AG08395 (cell line): ENCODE measurements at regions not wholly inside any gene's neighbourhood (a gene's known extent, or its start where the extent isn't known, plus 50 kb on each side); places are given as distances from the start of the nearest gene placed in this dataset.

Source experiments
- DNase-seq: peaks from one replicate; pipeline ENCODE4 v3.0.0; 2012; ENCODE audit warnings: mixed read lengths, low spot score

DNA sequence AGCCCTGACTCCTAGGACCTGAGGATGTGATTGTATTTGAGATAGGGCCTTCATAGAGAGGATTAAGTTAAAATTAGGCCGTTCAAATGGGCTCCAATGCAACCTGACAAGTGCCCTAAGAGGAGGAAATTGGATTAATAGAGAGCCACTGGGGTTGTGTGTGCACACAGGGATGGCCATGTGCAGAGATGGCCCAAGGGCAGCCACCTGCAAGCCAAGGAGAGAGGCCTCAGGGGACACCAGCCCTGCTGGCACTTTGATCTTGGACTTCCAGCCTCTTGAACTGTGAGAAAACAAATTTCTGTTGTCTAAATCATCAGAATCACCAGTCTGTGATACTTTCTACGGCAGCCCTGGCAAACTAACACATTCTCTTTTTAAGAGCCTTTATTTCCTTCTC lies 598.8 kb downstream of the UTRN start:
- no peak for DNase-seq

DNA sequence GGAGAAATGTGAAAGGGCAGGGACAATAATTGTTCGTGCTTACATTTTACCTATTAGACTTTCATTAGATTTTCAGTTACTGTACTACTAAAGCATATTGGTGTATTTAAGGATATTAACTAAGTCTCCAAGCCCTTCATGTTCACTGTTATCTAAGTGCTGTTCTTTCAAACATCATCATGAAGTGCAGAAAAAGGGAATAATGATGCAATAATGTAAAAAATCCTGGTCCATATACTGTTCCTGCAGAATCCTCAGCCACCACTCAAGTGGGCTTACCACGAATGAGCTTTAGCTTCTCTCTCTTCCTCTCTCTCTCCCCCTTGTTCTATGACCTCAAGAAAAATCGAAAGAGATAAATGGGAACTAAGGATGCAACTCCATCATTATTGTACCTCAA lies 600.7 kb downstream of the UTRN start:
- no peak for DNase-seq

DNA sequence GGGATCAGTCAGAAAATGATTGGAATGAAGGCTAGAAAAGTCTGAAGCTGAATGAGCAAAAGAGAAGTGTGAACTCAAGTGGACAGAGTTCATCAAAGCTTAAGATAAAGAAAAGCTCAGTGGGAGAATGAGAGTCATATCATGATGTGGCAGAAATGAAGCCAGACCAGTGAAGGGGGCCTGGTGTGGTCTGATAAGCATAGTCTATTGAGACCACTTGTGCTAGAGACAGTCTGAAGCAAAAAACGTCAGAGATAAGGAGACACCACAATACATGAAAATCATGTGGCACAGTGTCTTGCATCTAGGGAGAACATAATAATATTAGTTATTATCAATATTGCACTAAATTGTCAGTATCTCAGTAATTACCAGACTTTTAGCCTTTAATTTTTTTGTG lies 601.5 kb downstream of the UTRN start:
- no peak for DNase-seq

DNA sequence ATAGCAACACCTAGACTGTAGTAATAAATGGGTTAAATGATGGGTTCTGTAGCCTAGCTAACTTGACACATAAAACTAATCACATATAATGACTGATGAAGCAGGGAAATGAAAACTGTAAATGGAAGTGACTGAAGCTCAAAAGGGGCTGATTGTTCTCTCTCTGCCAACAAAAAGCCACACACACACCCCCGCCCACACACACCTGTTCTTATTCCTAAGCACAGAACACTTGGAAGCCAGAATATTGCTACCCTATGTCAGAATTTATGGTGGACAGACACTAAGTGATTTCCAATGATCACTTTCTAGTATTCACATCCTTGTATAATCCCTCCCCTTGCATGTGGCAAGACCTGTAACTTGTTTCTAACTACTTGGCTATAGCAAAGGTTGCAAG lies 603.5 kb downstream of the UTRN start:
- no peak for DNase-seq

DNA sequence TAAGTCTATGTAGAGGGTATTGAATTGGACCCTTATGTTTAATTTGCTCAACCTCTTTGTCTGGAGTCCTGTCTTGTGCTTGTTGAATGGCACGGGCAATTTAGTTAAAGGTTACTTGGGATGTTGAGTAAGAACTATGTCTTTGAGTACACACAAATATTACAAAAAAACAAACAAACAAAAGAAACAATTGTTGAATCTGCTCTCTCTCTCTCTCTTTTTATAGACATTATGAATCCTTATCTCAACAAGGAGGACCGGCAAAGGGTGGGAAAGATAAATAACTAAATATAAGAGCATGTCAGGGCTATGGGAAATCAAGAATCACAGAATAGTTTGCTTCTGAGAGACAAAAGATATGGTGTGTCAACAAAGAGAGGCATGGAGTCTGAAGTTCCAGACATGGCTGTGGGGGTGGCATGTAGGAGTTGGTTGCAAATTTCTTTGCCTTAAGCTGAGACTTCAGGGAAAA lies 608.6 kb downstream of the UTRN start:
- no peak for DNase-seq

DNA sequence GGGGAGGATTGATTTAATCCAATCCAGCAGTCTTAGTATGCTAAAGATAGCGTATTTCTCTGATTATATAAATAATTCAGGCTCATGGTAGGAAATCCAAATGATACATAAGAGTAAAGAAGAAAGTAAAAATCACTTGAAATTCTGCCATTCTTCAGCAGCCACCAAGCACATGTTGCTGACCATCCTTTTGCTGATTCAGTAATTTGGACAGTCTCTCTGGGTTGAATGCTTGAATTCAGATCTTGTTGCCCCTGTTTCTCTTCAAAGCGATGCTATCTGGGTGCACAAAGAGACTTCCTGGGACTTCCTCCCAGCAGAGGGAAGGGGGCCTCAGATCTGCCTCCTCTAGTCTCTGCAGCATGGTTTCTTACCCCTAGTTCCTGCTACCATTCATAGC lies 609.1 kb downstream of the UTRN start:
- DNase-seq, result no peak

DNA sequence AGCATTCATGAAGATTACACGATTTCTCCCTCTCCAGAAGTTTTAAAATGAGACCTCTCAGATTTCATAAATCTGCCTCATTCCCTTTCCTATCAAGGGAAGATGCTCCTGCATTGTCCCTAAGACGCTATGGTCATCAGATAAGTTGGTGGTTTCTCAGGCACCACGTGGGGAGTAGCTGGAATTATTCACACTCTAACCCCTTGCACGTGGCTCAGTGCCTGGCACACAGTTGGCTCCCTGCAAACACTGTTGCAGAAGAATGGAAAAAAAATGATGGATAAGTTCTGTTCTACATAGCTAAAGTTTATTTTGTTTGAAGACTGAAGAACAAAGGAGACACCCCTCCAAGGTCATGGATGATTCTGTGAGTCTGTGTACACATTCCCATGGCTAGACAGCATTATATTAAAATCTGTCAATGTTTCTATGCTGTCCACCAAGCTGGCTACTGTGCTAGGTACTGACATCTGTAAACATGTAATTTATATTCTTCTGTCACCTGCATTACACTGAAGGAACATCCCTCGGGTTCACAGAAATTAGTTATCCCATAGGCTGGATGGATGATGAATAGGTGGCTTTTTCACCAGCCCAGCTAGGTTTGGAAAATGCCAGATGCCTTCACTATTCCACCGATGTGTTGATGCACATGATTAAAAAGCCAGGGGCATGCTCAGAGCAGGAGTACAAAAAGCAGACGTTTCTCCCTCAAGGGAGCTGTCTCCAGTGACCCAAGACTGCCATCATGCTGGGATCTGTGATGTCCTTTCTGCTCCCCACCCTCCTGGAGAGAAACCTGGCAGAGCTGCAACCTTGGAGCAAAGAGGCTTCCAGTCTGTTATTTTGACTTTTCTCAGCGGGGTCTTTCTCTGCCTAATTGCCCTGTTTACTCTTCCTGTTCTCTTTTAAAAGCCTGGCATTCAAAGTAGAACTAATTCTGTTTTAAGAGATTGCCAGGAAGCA lies 610.5 kb downstream of the UTRN start:
- DNase-seq, result no peak

DNA sequence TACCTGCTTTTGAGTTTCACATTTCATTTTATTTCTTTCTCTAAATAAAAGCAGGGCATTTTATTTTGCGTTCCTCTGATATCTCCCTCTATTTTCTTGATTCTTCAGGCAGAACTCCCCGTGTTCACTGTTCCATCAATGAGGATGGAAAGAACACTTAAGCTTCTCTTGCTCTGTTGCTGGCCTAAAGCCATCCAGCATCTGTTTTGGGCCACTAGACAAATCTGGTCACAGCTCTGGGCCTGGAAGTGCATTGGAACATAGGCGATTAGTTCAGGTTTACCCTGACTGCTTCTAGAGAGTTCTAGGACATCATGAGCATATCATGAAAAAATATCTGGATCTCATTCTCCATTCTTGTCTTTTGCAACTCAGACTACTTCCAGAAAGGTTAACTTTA lies 611.2 kb downstream of the UTRN start:
- DNase-seq, result no peak

DNA sequence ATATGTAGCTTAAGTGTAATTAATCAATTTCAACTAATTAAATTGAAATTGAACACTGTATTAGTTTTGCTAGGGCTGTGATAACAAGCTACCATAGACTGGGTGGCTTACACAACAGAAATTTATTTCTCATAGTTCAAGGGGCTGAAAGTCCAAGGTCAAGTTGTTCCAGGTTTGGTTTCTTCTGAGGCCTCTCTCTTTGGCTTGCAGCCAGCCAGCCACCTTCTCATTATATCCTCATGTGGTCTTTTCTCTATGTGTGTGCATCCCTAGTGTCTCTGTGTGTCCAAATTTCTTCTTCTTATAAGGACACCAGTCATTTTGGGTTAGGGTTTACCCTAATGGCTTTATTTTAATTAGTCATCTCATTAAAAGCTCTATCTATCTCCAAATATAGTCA lies 611.7 kb downstream of the UTRN start:
- DNase-seq, result no peak

DNA sequence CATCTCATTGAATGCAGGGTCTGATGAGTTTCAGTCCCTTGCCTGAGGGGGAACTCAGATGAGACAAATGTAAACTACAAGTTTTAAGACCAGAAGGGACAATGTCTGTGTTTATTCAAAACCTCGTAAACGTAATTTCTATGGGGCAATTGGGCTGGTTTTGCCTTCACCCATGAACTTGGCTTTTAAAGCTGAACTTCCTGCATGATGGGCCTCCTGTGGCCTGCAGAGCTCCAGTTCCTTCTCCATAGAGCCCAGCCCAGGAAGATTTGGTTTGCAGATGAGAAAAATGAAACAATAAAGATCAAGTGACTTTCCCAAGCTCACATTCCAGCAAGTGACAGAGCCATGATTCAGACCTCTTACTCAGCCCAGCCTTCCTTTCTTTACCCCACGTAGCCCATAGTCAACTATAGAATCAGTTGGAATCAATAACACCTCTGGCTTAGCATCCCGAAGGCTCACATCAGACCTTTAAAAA lies 612.3 kb downstream of the UTRN start:
- peak; percentile 76 for DNase-seq

DNA sequence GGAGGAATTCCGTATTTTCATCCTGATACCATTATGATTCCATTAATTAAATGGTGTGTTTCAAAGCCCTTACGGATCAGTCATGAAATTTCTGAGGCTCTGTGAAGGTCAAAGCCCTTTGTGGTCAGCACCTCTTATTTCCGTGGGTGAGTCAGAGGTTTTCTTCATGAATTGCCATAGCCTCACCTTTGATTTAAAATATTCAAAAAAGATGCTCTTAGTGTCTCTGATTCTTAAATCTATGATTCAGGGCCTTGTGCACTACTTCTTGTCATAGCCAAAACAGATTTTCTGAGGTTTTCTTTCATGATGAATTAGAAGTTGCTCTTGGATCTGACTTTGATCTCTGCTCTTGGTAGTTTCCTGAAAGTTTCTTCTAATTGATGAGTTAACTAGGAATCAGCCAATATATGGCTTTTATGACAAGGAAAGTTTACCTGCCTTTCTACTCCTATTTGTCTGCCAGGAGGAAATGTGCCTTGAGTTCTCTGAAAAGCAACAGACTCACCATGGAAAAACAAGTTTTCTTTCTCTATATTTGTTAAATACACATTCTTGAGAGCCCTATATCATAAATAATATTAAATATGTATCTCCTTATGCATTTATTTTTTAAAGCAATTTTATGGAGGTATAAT lies 613.0 kb downstream of the UTRN start:
- DNase-seq, result peak; percentile 27

DNA sequence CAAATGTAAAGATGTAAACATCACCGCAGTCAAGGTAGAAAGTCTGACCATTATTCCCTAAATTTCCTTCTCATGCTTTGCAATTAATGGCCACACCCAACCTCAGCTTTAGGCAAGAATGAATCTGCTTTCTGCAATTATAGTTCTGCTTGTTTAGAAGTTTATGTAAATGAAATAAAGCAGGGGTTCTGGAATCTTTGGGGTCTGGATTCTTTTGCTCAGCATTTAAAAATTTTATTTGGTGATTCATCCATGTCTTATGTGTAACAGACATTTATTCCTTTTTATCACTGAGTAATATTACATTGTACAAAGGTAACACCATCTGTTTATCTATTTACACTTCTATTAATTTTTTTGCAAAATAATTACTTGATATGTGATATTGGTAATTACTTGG lies 613.6 kb downstream of the UTRN start:
- DNase-seq, result no peak

DNA sequence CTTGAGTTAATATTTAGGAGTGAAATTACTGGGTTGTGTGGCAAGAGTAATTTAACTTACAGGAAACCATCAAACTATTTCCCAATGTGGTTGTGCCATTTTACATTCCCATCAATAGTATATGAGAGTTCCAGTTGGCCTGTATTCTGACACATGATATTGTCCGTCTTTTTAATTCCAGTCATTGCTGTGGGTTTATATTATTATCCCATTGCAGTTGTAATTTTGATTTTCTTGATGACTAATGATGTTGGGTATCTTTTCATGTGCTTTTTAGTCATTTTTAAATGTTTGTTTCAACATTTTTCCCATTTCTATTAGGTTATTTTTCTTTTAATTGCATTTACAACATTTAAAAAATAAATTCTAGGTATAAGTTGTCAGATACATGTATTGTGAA lies 614.0 kb downstream of the UTRN start:
- peak; percentile 43 for DNase-seq

DNA sequence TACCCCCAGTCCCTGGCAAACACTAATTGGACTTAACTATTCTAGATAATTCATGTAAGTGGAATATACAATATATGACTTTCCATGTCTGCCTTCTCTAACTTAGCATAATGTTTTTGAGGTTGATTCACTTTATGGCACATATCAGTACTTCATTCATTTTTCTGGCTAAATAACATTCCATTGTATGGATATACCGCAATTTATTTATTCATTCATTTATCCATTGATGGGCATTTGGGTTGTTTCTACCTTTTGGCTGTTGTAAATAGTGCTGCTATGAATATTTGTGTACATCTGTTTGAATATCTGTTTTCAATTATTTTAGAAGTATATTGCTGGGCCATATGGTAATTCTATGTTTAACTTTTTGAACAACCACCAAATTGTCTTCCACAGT lies 616.3 kb downstream of the UTRN start:
- DNase-seq, result no peak

DNA sequence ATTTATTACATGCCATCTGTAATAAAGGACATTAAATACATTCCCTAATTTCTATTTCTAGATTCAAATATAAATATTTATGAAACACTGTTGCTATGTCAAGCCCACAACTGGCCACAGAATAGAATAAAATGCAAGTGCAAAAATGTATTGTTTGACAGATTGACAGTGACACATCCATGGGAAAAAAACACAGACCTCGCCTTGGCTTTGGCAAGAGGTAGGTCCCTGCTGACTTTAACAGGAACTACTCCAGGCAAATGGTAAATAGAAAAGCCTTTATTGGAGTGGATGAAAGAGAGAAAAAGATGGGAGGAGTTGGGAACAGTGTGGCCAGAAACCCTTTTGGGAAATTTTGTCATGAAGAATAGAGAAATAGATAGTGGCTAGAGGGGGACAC lies 622.9 kb downstream of the UTRN start:
- no peak for DNase-seq

DNA sequence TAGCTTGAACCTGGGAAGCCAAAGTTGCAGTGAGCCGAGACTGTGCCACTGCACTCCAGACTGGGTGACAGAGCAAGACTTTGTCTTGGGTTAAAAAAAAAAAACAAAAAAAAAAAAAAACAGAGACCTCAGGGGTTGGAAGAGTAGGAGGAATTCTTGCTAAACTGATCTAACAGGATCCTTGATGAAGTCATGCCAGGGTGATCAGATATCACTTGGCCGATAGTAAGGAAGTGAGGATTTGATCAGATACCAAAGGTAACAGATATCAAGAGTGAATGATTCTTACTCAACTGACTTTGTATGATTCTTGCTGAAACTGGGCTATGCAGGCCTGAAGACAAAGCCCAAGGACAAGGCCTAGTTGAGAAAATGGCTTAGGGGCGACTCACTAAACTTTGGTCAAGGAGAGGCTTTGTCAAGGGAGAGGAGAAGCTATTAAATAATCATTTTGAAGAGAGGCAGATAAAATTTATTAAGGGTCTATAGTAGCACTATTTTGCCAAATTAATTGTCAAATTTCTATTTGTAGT lies 624.7 kb downstream of the UTRN start:
- DNase-seq, result no peak

DNA sequence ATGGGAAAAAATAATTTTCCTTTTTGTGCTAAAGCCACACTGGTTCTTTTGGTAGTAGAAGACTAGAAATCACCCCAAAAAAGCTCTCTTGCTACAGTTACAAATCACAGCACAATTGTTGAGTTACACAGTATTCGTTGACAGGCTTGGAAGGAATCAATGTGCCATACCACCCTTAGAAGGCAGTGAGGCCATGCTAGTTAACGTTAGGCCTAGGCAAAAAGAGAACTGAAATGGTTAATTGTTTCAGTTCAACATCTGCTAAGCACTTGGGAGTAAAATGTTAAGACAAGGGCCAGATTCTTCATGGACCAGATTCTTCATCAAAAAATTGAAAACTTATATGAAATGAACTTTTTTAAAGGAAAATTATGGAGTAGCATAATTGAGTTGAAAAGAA lies 626.2 kb downstream of the UTRN start:
- DNase-seq, result no peak

DNA sequence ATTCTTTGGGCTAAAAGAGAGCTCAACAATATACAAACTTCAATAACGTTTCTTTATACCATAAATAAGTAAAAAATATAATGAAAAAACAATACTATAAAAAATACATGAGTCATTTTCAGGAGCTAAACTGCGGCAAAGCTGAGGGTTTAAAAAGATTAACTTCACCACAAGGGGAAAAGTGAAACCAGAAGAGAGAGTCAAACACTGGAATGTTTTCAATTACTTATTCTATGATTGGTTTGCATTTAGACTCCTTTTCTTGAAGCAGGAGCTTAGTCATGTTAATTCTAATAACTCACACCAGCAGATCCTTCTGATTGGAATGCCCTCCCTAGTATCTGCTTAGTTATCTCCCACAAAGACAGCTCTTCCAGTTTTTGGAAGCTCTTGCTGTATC lies 627.3 kb downstream of the UTRN start:
- peak; percentile 88 for DNase-seq

DNA sequence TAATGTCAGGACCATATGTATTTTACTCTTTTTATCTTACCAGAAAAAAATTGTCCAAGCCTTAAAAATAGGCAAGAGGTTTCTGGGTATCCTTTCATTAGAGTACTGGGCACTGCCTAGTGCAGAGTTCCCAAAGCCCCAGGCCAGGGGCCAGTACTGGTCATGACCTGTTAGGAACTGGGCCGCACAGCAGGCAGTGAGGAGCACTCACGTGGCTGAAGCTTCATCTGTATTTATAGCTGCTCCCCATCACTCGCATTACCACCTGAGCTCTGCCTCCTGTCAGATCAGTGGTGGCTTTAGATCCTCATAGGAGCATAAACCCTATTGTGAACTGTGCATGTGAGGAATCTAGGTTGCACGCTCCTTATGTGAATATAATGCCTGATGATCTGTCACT lies 632.9 kb downstream of the UTRN start:
- DNase-seq, result no peak

DNA sequence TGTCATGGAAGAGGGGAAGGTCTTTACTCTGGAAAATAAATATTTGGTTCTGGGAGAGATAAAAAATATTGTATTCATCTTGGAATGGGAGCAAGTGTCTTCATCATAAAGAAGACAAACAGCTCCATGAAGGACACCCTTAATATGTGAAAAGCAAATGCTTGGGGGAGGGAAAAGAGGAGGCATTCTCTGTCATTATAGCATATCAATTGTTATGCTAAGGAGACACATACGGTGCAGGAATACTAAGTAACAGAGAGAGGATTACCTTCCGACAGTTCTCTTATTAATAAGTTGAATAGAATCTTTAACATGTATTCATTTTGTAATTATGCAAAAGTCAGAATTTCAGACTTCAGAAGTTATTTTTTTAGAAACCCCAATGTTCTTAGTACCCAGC lies 634.4 kb downstream of the UTRN start:
- no peak for DNase-seq

DNA sequence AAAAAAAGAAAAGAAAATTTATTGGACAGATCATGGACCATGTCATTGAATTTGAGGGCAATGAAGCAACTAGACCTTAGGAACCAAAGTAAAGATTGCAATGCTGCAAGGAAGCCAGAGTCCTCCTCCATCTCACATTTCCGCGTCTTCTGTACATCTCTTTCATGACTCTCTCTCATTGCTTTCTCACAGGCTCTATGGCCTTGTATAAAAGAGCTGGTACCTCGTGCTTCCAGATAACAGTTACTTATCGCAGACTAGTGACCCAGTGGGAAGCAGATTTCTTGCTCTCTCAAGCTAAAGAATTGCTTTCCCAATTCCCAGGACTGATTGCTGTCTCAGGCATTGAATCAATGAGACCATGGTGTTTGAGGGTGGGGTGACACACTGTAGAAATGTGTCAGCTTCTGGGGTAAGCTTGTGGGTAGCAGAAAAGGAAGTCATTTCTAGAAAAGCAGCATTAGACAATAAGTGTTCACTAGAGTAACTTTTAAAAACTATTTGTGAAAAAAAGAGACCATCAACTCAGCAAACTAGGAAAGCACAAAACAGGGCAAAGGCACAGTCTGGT lies 635.3 kb downstream of the UTRN start:
- DNase-seq, result no peak

DNA sequence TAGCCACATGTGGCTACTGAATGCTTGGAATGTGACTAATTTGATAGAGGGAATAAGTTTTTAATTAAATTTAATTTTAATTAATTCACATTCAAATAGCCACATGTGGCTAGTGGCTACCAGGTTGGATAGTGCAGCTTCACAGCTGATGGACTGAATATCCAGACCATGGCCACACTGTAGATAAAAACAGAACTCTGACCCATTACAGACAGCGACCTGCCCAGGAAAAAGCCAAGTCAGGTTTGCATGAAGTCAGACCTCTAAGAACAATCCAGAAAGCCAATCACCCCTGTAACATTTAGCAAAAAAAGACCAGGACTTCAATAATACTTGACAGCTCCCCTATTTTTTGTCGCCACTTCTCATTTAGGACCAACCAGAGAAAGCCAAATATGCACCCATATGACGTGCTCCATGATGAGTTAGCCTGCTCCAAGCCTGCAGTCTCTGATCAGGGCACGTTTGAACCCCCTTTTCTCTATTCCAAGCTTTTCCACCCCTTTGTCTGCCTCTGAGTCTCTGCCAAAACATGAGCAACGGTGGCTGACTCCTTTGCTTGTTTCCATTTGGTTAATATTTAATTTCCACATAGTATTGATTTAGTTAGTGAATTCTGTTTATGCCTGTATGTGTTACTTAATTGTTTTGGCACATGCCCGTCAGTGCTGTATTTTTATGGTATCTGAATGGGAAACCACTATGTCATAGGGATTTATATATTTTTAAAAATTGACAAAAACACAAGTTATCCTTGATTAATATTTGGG lies 636.3 kb downstream of the UTRN start:
- DNase-seq, result no peak
